ENCODE measurements at regions not wholly inside any gene's neighbourhood (a gene's known extent, or its start where the extent isn't known, plus 50 kb on each side); places are given as distances from the start of the nearest gene placed in this dataset.

DNA sequence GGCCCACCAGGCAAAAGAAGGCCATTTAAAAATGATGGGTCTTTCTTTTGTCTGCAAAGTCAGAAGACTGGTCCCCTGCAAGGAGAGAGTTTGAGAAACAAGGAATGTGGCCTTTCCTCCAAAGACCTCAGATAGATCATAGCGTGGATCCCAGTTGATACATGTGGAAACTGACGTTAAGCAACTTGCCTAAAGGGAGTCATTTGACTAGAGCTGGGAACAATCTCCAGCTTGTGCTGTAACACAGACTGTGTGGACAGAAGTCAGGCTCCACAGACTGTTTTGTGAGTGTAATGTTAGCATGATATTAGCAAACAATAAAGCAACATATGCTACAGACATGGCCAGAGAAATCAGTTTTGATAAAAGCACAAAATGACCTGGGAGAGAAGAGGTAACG, 140.4 kb upstream of the CITED2 start:
- FAIRE-seq (no peak), ATAC-seq (no peak), DNase-seq (ENCODE audit: extremely low read depth in 1 of 4, low spot score in 3 of 4) (no peak)
- H3K4me2 ChIP-seq (ENCODE audit: insufficient read depth, low read length): no peak overlapping the region
- WGBS (ENCODE audit: insufficient coverage, low coverage, missing lambda C conversion rate): 79% methylated on average over 3 of the region's 3 CpGs
- H3K4me1 ChIP-seq (replicated peaks in 1 of 2; ENCODE audit: control insufficient read depth in 2 of 2, insufficient read depth in 2 of 2, low read length in 2 of 2): peaks cover 7 to 37% of the 10 kb centered on the region in 2 experiments; a peak in 4 of 5 replicates
- TF ChIP-seq EP400 (IDR thresholded peaks at IDR 0.05): no peak
- TF ChIP-seq CHD2 (IDR thresholded peaks at IDR 0.05; ENCODE audit: low read depth, low read length): no peak
- TF ChIP-seq ZBTB17 (CRISPR knock-in tag; IDR thresholded peaks at IDR 0.05): no peak
- TF ChIP-seq ZNF551 (CRISPR knock-in tag; IDR thresholded peaks at IDR 0.05): no peak
- no peak for TF ChIP-seq NR1H2 (CRISPR knock-in tag; IDR thresholded peaks at IDR 0.05)
- TF ChIP-seq, protein P1, sequence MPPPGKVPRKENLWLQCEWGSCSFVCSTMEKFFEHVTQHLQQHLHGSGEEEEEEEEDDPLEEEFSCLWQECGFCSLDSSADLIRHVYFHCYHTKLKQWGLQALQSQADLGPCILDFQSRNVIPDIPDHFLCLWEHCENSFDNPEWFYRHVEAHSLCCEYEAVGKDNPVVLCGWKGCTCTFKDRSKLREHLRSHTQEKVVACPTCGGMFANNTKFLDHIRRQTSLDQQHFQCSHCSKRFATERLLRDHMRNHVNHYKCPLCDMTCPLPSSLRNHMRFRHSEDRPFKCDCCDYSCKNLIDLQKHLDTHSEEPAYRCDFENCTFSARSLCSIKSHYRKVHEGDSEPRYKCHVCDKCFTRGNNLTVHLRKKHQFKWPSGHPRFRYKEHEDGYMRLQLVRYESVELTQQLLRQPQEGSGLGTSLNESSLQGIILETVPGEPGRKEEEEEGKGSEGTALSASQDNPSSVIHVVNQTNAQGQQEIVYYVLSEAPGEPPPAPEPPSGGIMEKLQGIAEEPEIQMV (tag; conservative IDR thresholded peaks at IDR 0.05; ENCODE audit: low read depth): no peak
- TF ChIP-seq RAD51 (IDR thresholded peaks at IDR 0.05; ENCODE audit: borderline replicate concordance, low read depth): no peak
- no peak for TF ChIP-seq PCBP1 (IDR thresholded peaks at IDR 0.05; ENCODE audit: low read depth, low read length, poor library complexity, severe bottlenecking)
- TF ChIP-seq TRIM28 (IDR thresholded peaks at IDR 0.05): no peak
- TF ChIP-seq MYBL2 (IDR thresholded peaks at IDR 0.05; ENCODE audit: low read depth): no peak
- no peak for TF ChIP-seq MYBL2 (CRISPR knock-in tag; IDR thresholded peaks at IDR 0.05; ENCODE audit: borderline replicate concordance)
- TF ChIP-seq ARNT (IDR thresholded peaks at IDR 0.05): no peak
- no peak for TF ChIP-seq IFI16 (CRISPR knock-in tag; IDR thresholded peaks at IDR 0.05)
- no peak for TF ChIP-seq ZNF121 (CRISPR knock-in tag; conservative IDR thresholded peaks at IDR 0.05)
- TF ChIP-seq CEBPB (tag; IDR thresholded peaks at IDR 0.05): no peak
- no peak for TF ChIP-seq RFX7 (CRISPR knock-in tag; IDR thresholded peaks at IDR 0.05)
- POLR2A ChIA-PET: interaction anchor here (0.9 to 1.3 kb wide), 4 partner anchors 8 to 140 kb away, joined by 3 read pairs; partner anchors contain the start of gene CITED2
- no peaks in the 10 kb centered on the region for H4K20me1 ChIP-seq (replicated peaks; ENCODE audit: control insufficient read depth, insufficient read depth, low read length)
- H2AFZ ChIP-seq (ENCODE audit: low read depth, low read length): peak overlapping the region; percentile 77
- no peaks in the 10 kb centered on the region for H3K27me3 ChIP-seq (ENCODE audit: control insufficient read depth in 2 of 2, insufficient read depth in 2 of 2, low read length in 2 of 2)
- BruUV-seq (replicated peaks): no TSS peak
- intact Hi-C loops (cut with micrococcal nuclease): loop anchor here (5.0 kb wide), 1 partner anchor 87 kb away; no protein-coding TSS in a partner anchor
- 0 out of 2 replicates have a peak, but pooled peaks cover 1% of the 10 kb centered on the region for H3K9me3 ChIP-seq (replicated peaks; ENCODE audit: control insufficient read depth, insufficient read depth, low read depth, low read length)
- H3K9me1 ChIP-seq (ENCODE audit: control insufficient read depth, insufficient read depth, low read length): no peaks in the 10 kb centered on the region
- no peak overlapping the region for H3K9ac ChIP-seq (ENCODE audit: insufficient read depth in 1 of 2, low read depth in 2 of 2, low read length in 2 of 2)
- in situ Hi-C loops (cut with MboI): loop anchor here (10.0 kb wide), 1 partner anchor 140 kb away; the partner anchor contains the start of gene CITED2
- no peaks in the 10 kb centered on the region for H3K79me2 ChIP-seq (ENCODE audit: control insufficient read depth, insufficient read depth, low read length)
- CTCF ChIA-PET (ENCODE audit: low intra/inter-chr PET ratio): no interaction called here
- peak overlapping the region; percentile 15; the same call in 1 of the 3 replicates for H3K27ac ChIP-seq (ENCODE audit: extremely low read depth, low read depth, low read length)
- no peaks in the 10 kb centered on the region for H3K36me3 ChIP-seq (ENCODE audit: control insufficient read depth, insufficient read depth, low read length)
- no peak overlapping the region for H3K4me3 ChIP-seq

All from K562 (cell line).